Mesothelial cell of epicardium (in vitro differentiated cells): ENCODE measurements at regions not wholly inside any gene's neighbourhood (a gene's known extent, or its start where the extent isn't known, plus 50 kb on each side); places are given as distances from the start of the nearest gene placed in this dataset.

Experiments
- DNase-seq, 2 experiments: peaks; one replicate each; pipeline ENCODE4 v3.0.0; 2021; ENCODE audit warnings: low spot score in 2 of 2; ENCODE audit not compliant: unreplicated experiment in 2 of 2
- H3K27ac Mint-ChIP-seq: 2 replicates; pipeline ENCODE4 v1.8.0; 2021; ENCODE audit warnings: mixed read lengths
- H3K27me3 Mint-ChIP-seq: 2 replicates; pipeline ENCODE4 v1.8.0; 2021; ENCODE audit warnings: low read depth, mixed read lengths
- H3K36me3 Mint-ChIP-seq: 2 replicates; pipeline ENCODE4 v1.8.0; 2021; ENCODE audit warnings: mixed read lengths
- H3K4me1 Mint-ChIP-seq: 2 replicates; pipeline ENCODE4 v1.8.0; 2021; ENCODE audit warnings: mixed read lengths
- H3K4me3 Mint-ChIP-seq: 2 replicates; pipeline ENCODE4 v1.8.0; 2021; ENCODE audit warnings: mild to moderate bottlenecking, moderate library complexity, mixed read lengths
- H3K9me3 Mint-ChIP-seq: 2 replicates; pipeline ENCODE4 v1.8.0; 2021; ENCODE audit warnings: mixed read lengths
- CTCF ChIP-seq: fragments of 200-600 bp; sonication (generic); IDR thresholded peaks from one replicate; pipeline ENCODE4 v1.5.0; 2021; ENCODE audit warnings: antibody characterized with exemption; ENCODE audit not compliant: unreplicated experiment

- DNase-seq, result no peak
- no peaks in the 10 kb centered on the region for H3K4me1 Mint-ChIP-seq
- no peaks in the 10 kb centered on the region for H3K36me3 Mint-ChIP-seq
- H3K27ac Mint-ChIP-seq, result no peak overlapping the region
- peaks cover 81% of the 10 kb centered on the region for H3K27me3 Mint-ChIP-seq
- TF ChIP-seq CTCF, result no peak
- peaks cover 6% of the 10 kb centered on the region for H3K9me3 Mint-ChIP-seq
- no peak overlapping the region for H3K4me3 Mint-ChIP-seq
These were observed 91.5 kb downstream of the GGTLC2 start for GRCh38 chr22:22735695-22736611.

GRCh38 chr22:22737590-22737989, 93.2 kb downstream of the GGTLC2 start:
- Mint-ChIP-seq H3K4me3 (no peak overlapping the region), H3K4me1 (no peaks in the 10 kb centered on the region), H3K27ac (no peak overlapping the region), H3K27me3 (peaks cover 87% of the 10 kb centered on the region), H3K9me3 (peaks cover 6% of the 10 kb centered on the region), H3K36me3 (no peaks in the 10 kb centered on the region)
- no peak for TF ChIP-seq CTCF
- DNase-seq, result no peak

- no peak for TF ChIP-seq CTCF
- peaks cover 90% of the 10 kb centered on the region for H3K27me3 Mint-ChIP-seq
- H3K27ac Mint-ChIP-seq, result no peak overlapping the region
- H3K9me3 Mint-ChIP-seq, result peaks cover 6% of the 10 kb centered on the region
- DNase-seq, result no peak
- no peak overlapping the region for H3K4me3 Mint-ChIP-seq
- no peaks in the 10 kb centered on the region for H3K4me1 Mint-ChIP-seq
- H3K36me3 Mint-ChIP-seq, result no peaks in the 10 kb centered on the region
These were observed 94.7 kb downstream of the GGTLC2 start for GRCh38 chr22:22738959-22739585.

- H3K27ac Mint-ChIP-seq, result no peak overlapping the region
- TF ChIP-seq CTCF, result no peak
- H3K36me3 Mint-ChIP-seq, result no peaks in the 10 kb centered on the region
- no peak overlapping the region for H3K4me3 Mint-ChIP-seq
- H3K9me3 Mint-ChIP-seq, result peaks cover 6% of the 10 kb centered on the region
- no peak for DNase-seq
- H3K4me1 Mint-ChIP-seq, result no peaks in the 10 kb centered on the region
- peaks cover 93% of the 10 kb centered on the region for H3K27me3 Mint-ChIP-seq
These were observed 96.3 kb downstream of the GGTLC2 start for GRCh38 chr22:22740560-22741276.

- no peak overlapping the region for H3K4me3 Mint-ChIP-seq
- H3K9me3 Mint-ChIP-seq, result peaks cover 6% of the 10 kb centered on the region
- no peak for TF ChIP-seq CTCF
- peaks cover 89% of the 10 kb centered on the region for H3K27me3 Mint-ChIP-seq
- no peak overlapping the region for H3K27ac Mint-ChIP-seq
- H3K4me1 Mint-ChIP-seq, result no peaks in the 10 kb centered on the region
- DNase-seq, result no peak
- H3K36me3 Mint-ChIP-seq, result no peaks in the 10 kb centered on the region
These were observed 97.4 kb downstream of the GGTLC2 start for GRCh38 chr22:22741843-22742242.
